A673 (cell line): ENCODE measurements at regions not wholly inside any gene's neighbourhood (a gene's known extent, or its start where the extent isn't known, plus 50 kb on each side); places are given as distances from the start of the nearest gene placed in this dataset.

ENCODE experiments used
- BruUV-seq: library from RNA; stranded (reverse); fragments of 400-500 nt; replicated peaks from 2 replicates; lab custom pipeline; 2021; lab: Mats Ljungman, UMichigan
- CTCF ChIA-PET: fragments of 300-600 bp; sonication (Branson Sonifier 250); formaldehyde crosslinking; loops from one replicate; lab custom pipeline; 2022; ENCODE audit warnings: antibody characterized with exemption; lab: Charles Lee
- POLR2A ChIA-PET: fragments of 300-600 bp; sonication (Branson Sonifier 250); formaldehyde crosslinking; loops from one replicate; lab custom pipeline; 2022; ENCODE audit warnings: antibody characterized with exemption; ENCODE audit not compliant: low non-redundant PET; lab: Charles Lee
- DNase-seq: peaks from one replicate; pipeline ENCODE4 v3.0.0-alpha.2; 2015; ENCODE audit warnings: low spot score
- H3K27ac ChIP-seq: fragments of 200-600 bp; sonication (generic); 2 replicates; pipeline ENCODE4 v1.5.1; 2016; ENCODE audit warnings: mixed run types, low read depth, mild to moderate bottlenecking, mixed read lengths, antibody characterized with exemption, low read length; ENCODE audit not compliant: poor library complexity, severe bottlenecking
- H3K27me3 ChIP-seq: fragments of 200-600 bp; sonication (generic); replicated peaks from 2 replicates; pipeline ENCODE4 v1.6.1; 2017; ENCODE audit warnings: mixed run types, low read depth, mild to moderate bottlenecking, mixed read lengths, antibody characterized with exemption, low read length; ENCODE audit not compliant: insufficient read depth, poor library complexity
- H3K36me3 ChIP-seq: fragments of 200-600 bp; sonication (generic); 2 replicates; pipeline ENCODE4 v1.6.1; 2016; ENCODE audit warnings: mixed run types, mild to moderate bottlenecking, mixed read lengths, antibody characterized with exemption, low read length; ENCODE audit not compliant: insufficient read depth, poor library complexity, severe bottlenecking
- H3K4me1 ChIP-seq: fragments of 200-600 bp; sonication (generic); 2 replicates; pipeline ENCODE4 v1.6.1; 2017; ENCODE audit warnings: mixed run types, mild to moderate bottlenecking, mixed read lengths, antibody characterized with exemption, low read length; ENCODE audit not compliant: insufficient read depth, poor library complexity, severe bottlenecking
- H3K4me3 ChIP-seq: fragments of 200-600 bp; sonication (generic); 2 replicates; pipeline ENCODE4 v1.5.1; 2016; ENCODE audit warnings: low read depth, mixed run types, mild to moderate bottlenecking, mixed read lengths, low read length; ENCODE audit not compliant: poor library complexity, severe bottlenecking
- H3K9me3 ChIP-seq: fragments of 200-600 bp; sonication (generic); 2 replicates; pipeline ENCODE4 v1.6.1; 2016; ENCODE audit warnings: mixed run types, low read depth, mild to moderate bottlenecking, mixed read lengths, antibody characterized with exemption, low read length; ENCODE audit not compliant: poor library complexity, severe bottlenecking
- CTCF ChIP-seq: fragments of 300-800, 200-600 bp; sonication (generic); conservative IDR thresholded peaks from 2 replicates; pipeline ENCODE4 v1.5.1; 2017; ENCODE audit warnings: low read depth, mild to moderate bottlenecking, antibody characterized with exemption, low read length, moderate library complexity, mixed read lengths
- EZH2 ChIP-seq: fragments of 200-600 bp; sonication (generic); IDR thresholded peaks from 2 replicates; pipeline ENCODE4 v1.6.1; 2017; ENCODE audit warnings: borderline replicate concordance, low read depth, mild to moderate bottlenecking, mixed read lengths, antibody characterized with exemption, low read length; ENCODE audit not compliant: poor library complexity, severe bottlenecking
- intact Hi-C: fragments of 100-400 bp; cut with micrococcal nuclease; formaldehyde crosslinking; loops from one replicate; pipeline ENCODE4 v1.10.0; 2022; ENCODE audit not compliant: unreplicated experiment

DNA sequence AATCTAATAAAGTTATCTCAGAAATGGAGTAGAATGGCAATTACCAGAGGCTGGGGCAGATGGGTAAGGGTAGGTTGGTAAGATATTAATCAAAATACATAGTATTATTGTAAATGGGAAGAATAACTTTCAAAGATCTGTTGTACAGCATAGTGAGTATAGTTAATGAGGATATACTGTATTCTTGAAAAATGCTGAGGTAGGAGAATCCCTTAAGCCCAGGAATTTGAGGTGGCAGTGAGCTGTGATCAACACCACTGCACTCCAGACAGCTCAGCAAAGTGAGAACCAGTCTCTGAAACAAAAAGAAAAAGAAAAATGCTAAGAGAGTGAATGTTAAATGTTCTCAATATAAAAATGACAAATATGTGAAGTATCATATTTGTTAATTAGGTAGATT lies 1033.7 kb downstream of the KCNT2 start:
- no peak for DNase-seq
- no peaks in the 10 kb centered on the region for H3K27me3 ChIP-seq
- TF ChIP-seq EZH2, result no peak
- no peak for TF ChIP-seq CTCF
- no peaks in the 10 kb centered on the region for H3K4me1 ChIP-seq
- H3K9me3 ChIP-seq, result peaks cover 8% of the 10 kb centered on the region
- CTCF ChIA-PET, result no interaction called here
- H3K27ac ChIP-seq, result no peak overlapping the region
- no peak overlapping the region for H3K4me3 ChIP-seq
- BruUV-seq, result no TSS peak
- intact Hi-C loops, result no loop called here
- POLR2A ChIA-PET, result no interaction called here
- no peaks in the 10 kb centered on the region for H3K36me3 ChIP-seq

- no peak for DNase-seq
- ChIA-PET CTCF (no interaction called here), POLR2A (no interaction called here)
- Histone ChIP-seq H3K4me3 (no peak overlapping the region), H3K27me3 (no peaks in the 10 kb centered on the region), H3K4me1 (no peaks in the 10 kb centered on the region), H3K9me3 (peaks cover 8% of the 10 kb centered on the region), H3K36me3 (no peaks in the 10 kb centered on the region), H3K27ac (no peak overlapping the region)
- no TSS peak for BruUV-seq
- TF ChIP-seq CTCF (no peak), EZH2 (no peak)
- intact Hi-C loops, result no loop called here
These were observed 1038.3 kb downstream of the KCNT2 start for GRCh38 chr1:195569934-195570333.

DNA sequence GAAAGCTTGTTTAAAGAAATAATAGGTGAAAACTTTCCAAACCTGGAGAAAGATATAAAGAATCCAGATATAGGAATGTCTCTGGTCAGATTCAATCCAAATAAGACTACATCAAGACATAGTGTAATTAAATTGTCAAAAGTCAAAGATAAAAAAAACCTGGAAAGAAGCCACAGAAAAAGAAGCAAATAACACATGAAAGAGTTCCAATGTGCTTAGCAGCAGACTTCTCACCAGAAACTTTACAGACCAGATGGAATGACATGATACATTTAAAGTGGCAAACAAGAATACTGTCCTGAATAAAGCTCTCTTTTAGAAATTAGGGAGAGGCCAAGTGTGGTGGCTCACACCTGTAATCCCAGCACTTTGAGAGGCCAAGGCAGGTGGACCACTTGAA lies 1039.9 kb downstream of the KCNT2 start:
- POLR2A ChIA-PET, result no interaction called here
- no peak overlapping the region for H3K4me3 ChIP-seq
- no peak overlapping the region for H3K27ac ChIP-seq
- TF ChIP-seq EZH2, result no peak
- no peak for TF ChIP-seq CTCF
- no peaks in the 10 kb centered on the region for H3K4me1 ChIP-seq
- peaks cover 8% of the 10 kb centered on the region for H3K9me3 ChIP-seq
- H3K36me3 ChIP-seq, result no peaks in the 10 kb centered on the region
- H3K27me3 ChIP-seq, result no peaks in the 10 kb centered on the region
- intact Hi-C loops, result no loop called here
- CTCF ChIA-PET, result no interaction called here
- no peak for DNase-seq
- BruUV-seq, result no TSS peak
